ENCODE measurements at regions not wholly inside any gene's neighbourhood (a gene's known extent, or its start where the extent isn't known, plus 50 kb on each side); places are given as distances from the start of the nearest gene placed in this dataset.

GRCh38 chr14:71290301-71290700 lies 383.0 kb downstream of the PCNX1 start:
- Histone ChIP-seq H3K4me1 (no peaks in the 10 kb centered on the region), H3K36me3 (no peaks in the 10 kb centered on the region), H3K4me3 (no peak overlapping the region), H3K27me3 (no peaks in the 10 kb centered on the region), H3K9me3 (no peaks in the 10 kb centered on the region), H3K27ac (no peak overlapping the region)
- no peak for DNase-seq
- ATAC-seq: no peak
- TF ChIP-seq, protein P1, sequence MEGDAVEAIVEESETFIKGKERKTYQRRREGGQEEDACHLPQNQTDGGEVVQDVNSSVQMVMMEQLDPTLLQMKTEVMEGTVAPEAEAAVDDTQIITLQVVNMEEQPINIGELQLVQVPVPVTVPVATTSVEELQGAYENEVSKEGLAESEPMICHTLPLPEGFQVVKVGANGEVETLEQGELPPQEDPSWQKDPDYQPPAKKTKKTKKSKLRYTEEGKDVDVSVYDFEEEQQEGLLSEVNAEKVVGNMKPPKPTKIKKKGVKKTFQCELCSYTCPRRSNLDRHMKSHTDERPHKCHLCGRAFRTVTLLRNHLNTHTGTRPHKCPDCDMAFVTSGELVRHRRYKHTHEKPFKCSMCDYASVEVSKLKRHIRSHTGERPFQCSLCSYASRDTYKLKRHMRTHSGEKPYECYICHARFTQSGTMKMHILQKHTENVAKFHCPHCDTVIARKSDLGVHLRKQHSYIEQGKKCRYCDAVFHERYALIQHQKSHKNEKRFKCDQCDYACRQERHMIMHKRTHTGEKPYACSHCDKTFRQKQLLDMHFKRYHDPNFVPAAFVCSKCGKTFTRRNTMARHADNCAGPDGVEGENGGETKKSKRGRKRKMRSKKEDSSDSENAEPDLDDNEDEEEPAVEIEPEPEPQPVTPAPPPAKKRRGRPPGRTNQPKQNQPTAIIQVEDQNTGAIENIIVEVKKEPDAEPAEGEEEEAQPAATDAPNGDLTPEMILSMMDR (IDR thresholded peaks at IDR 0.05): no peak
- intact Hi-C loops (cut with DNase I): no loop called here

- intact Hi-C loops (cut with DNase I): no loop called here
- Histone ChIP-seq H3K27me3 (no peaks in the 10 kb centered on the region), H3K4me3 (no peak overlapping the region), H3K36me3 (no peaks in the 10 kb centered on the region), H3K27ac (no peak overlapping the region), H3K4me1 (no peaks in the 10 kb centered on the region), H3K9me3 (no peaks in the 10 kb centered on the region)
- no peak for DNase-seq
- TF ChIP-seq, protein P1 (IDR thresholded peaks at IDR 0.05): no peak
- peak; percentile 76 for ATAC-seq
Measured at GRCh38 chr14:71290960-71291466, 383.8 kb downstream of the PCNX1 start.

DNA sequence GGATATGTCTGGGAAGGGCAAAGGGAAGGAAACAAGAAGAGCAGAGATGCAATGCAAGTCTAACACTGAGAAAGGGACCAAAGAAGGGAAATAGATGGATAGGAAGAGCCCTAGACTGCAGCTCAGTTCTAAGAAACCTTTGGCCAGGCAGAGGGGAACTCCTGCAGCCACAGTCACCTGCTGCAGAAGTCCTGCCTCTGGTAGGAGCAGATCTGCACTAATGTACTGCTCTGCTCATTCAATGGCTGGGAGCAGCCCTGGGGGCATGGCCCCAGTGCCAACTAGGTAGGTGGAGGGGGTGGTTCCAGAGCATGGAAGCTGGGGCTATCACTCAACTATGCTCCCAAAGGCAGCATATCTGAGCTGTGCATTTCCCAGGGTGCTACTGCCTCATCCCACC lies 388.9 kb downstream of the PCNX1 start:
- Histone ChIP-seq H3K27ac (no peak overlapping the region), H3K4me1 (no peaks in the 10 kb centered on the region), H3K9me3 (no peaks in the 10 kb centered on the region), H3K36me3 (no peaks in the 10 kb centered on the region), H3K4me3 (no peak overlapping the region), H3K27me3 (no peaks in the 10 kb centered on the region)
- intact Hi-C loops (cut with DNase I): no loop called here
- no peak for ATAC-seq
- TF ChIP-seq, protein P1 (IDR thresholded peaks at IDR 0.05): no peak
- DNase-seq: no peak

- Histone ChIP-seq H3K27me3 (no peaks in the 10 kb centered on the region), H3K27ac (no peak overlapping the region), H3K4me1 (no peaks in the 10 kb centered on the region), H3K4me3 (no peak overlapping the region), H3K9me3 (no peaks in the 10 kb centered on the region), H3K36me3 (no peaks in the 10 kb centered on the region)
- DNase-seq (no peak), ATAC-seq (no peak)
- intact Hi-C loops (cut with DNase I): no loop called here
- TF ChIP-seq, protein P1 (IDR thresholded peaks at IDR 0.05): no peak
Measured at GRCh38 chr14:71300566-71301330, 393.5 kb downstream of the PCNX1 start.

DNA sequence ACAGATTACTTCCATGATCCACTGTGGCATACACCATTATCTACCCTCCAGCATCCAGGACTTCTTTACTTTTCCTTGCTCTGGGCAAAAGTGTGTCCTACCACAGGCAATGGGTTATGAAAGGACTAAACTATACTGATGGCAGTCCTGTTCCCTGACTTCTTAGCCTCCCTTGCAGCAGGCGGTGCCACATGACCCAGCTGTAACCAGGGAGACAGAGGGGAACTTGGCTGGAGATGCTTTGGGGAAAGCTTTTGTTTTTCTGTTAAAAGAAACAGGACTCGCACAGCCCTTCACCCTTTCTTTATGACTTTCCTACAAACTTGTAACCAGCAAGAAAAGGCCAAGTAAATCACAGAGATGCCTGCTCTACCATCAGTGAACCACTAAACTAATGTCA lies 394.4 kb downstream of the PCNX1 start:
- Histone ChIP-seq H3K27me3 (no peaks in the 10 kb centered on the region), H3K4me1 (no peaks in the 10 kb centered on the region), H3K4me3 (no peak overlapping the region), H3K9me3 (no peaks in the 10 kb centered on the region), H3K27ac (no peak overlapping the region), H3K36me3 (no peaks in the 10 kb centered on the region)
- intact Hi-C loops (cut with DNase I): no loop called here
- DNase-seq: no peak
- no peak for ATAC-seq
- TF ChIP-seq, protein P1 (IDR thresholded peaks at IDR 0.05): no peak

Measured in upper lobe of right lung (tissue), 1 donor.